ENCODE measurements at regions not wholly inside any gene's neighbourhood (a gene's known extent, or its start where the extent isn't known, plus 50 kb on each side); places are given as distances from the start of the nearest gene placed in this dataset.

- TF ChIP-seq POLR2A (IDR thresholded peaks at IDR 0.05) (no peak), POLR2AphosphoS5 (IDR thresholded peaks at IDR 0.05; ENCODE audit: insufficient read depth in 1 of 2, low read depth in 1 of 2) (no peak), CTCF (IDR thresholded peaks at IDR 0.05) (no peak)
Measured at GRCh38 chr11:104624021-104624420, 274.2 kb downstream of the CASP12 start.
